NB4 (cell line): ENCODE measurements at regions not wholly inside any gene's neighbourhood (a gene's known extent, or its start where the extent isn't known, plus 50 kb on each side); places are given as distances from the start of the nearest gene placed in this dataset.

Experiments used
- DNase-seq: peaks from one replicate; pipeline ENCODE4 v3.0.0; 2010; ENCODE audit warnings: low read depth
- H3K4me3 ChIP-seq: one replicate; pipeline ENCODE4 v1.5.1; 2011; ENCODE audit warnings: mild to moderate bottlenecking, low read depth, low read length, moderate library complexity
- MYC ChIP-seq: IDR thresholded peaks from 2 replicates; pipeline ENCODE4 v1.6.1; 2011; ENCODE audit warnings: low read depth, low read length
- POLR2A ChIP-seq: IDR thresholded peaks from 2 replicates; pipeline ENCODE4 v1.6.1; 2011; ENCODE audit warnings: mild to moderate bottlenecking; ENCODE audit not compliant: insufficient read length; ENCODE audit errors: extremely low read depth
- TF ChIP-seq, protein P1 (sequence below): IDR thresholded peaks from one replicate; pipeline ENCODE4 v1.5.1; 2012; ENCODE audit warnings: low read depth, low read length
- TF ChIP-seq, protein P2 (sequence below): IDR thresholded peaks from 2 replicates; pipeline ENCODE4 v1.6.1; 2011; ENCODE audit warnings: low read depth, low read length

DNA sequence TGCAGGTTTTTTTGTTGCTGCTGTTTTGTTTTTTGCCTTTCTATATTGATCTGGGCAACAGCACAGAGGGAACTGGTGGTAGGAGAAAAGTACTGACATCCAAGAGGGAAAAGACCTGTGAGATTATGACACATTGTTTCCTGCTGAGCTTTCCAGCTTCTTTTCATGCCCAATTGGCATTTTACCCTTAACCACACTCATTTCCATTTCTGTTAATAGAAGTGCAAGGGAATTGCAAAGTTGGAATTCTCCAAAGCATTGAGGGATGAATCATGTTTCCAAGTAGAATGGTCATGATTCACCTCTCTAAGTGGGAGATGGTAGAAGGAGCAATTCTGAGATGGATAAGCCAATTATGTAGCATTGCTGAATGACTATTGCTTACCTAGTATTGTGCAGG is 161.5 kb downstream of the PPARGC1A start:
- no peak overlapping the region for H3K4me3 ChIP-seq
- TF ChIP-seq, protein P1, sequence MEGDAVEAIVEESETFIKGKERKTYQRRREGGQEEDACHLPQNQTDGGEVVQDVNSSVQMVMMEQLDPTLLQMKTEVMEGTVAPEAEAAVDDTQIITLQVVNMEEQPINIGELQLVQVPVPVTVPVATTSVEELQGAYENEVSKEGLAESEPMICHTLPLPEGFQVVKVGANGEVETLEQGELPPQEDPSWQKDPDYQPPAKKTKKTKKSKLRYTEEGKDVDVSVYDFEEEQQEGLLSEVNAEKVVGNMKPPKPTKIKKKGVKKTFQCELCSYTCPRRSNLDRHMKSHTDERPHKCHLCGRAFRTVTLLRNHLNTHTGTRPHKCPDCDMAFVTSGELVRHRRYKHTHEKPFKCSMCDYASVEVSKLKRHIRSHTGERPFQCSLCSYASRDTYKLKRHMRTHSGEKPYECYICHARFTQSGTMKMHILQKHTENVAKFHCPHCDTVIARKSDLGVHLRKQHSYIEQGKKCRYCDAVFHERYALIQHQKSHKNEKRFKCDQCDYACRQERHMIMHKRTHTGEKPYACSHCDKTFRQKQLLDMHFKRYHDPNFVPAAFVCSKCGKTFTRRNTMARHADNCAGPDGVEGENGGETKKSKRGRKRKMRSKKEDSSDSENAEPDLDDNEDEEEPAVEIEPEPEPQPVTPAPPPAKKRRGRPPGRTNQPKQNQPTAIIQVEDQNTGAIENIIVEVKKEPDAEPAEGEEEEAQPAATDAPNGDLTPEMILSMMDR = no peak
- TF ChIP-seq, protein P2, sequence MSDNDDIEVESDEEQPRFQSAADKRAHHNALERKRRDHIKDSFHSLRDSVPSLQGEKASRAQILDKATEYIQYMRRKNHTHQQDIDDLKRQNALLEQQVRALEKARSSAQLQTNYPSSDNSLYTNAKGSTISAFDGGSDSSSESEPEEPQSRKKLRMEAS = no peak
- DNase-seq = no peak

DNA sequence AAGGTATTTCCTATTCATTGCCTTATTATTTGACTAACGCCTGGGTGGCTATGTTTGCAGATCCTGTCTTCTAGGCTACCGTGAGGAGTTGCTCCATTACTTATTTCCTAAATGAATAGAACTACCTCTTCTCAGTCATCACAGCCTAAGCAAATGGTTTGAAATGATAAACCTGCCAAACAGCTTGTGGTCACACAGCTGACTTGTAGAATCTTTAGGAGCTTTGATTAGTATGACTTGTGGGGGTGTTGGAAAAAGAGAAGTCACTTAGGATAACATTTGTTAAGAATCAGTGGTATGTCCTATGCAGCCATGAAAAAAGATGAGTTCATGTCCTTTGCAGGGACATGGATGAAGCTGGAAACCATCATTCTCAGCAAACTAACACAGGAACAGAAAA is 169.3 kb downstream of the PPARGC1A start:
- TF ChIP-seq, protein P2 = no peak
- TF ChIP-seq POLR2A (no peak), MYC (no peak)
- TF ChIP-seq, protein P1 = no peak
- H3K4me3 ChIP-seq = no peak overlapping the region
- no peak for DNase-seq

DNA sequence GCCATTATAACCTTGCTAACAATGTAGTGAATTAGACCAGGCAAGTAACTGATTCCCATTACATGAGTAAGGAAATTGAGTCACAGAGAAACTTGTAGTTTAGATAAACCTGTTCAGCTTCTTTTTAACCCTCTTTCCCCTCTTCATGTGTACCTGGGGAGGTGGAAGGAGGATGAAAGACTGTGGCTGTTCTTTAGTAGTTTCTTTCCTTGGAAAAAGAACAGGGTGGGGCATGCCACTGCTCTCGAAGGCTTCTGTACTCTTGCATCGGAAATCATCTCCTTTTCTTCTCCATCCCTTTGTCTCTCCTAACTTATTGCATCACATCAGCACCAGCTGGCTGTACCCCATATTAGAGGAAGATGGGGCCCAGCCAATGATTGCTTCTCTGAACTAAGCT is 171.4 kb downstream of the PPARGC1A start:
- no peak for TF ChIP-seq POLR2A
- TF ChIP-seq, protein P1 = no peak
- no peak for TF ChIP-seq MYC
- TF ChIP-seq, protein P2 = no peak
- no peak for DNase-seq
- no peak overlapping the region for H3K4me3 ChIP-seq

DNA sequence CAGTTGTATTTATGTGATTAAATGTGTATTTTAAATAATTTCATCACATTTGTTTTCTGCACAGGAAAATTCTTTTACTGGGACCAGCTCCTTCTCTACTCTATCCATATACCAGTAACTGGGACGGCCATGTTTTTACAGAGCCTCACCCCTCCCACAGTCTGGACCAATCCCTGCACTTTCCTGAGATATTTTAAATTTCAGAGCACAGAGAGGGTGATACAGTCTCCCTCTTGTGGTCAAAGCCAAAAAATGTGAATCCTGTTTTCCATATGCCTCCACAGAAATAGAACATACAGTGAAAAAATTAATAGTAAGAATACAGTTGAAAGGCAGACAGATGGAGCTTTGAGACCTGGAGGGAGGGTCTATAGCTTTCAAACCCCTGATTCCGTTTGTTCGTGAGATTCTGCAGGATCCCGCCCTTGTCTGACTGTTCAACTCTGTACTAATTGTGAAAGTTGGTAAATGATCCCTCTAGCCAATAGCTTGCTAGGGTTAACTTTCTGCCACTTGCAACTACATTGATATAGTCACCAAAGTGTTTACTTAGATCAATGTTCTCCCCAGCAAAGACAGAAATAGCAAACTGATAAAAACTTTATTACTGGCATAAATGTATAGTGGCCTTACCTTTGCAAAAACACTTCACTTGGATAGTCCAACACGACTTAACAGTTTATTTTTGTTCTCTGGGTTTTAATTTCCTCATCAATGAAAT is 172.2 kb downstream of the PPARGC1A start:
- DNase-seq = peak; percentile 41
- no peak for TF ChIP-seq POLR2A
- TF ChIP-seq, protein P1 = peak; percentile 49
- H3K4me3 ChIP-seq = no peak overlapping the region

DNA sequence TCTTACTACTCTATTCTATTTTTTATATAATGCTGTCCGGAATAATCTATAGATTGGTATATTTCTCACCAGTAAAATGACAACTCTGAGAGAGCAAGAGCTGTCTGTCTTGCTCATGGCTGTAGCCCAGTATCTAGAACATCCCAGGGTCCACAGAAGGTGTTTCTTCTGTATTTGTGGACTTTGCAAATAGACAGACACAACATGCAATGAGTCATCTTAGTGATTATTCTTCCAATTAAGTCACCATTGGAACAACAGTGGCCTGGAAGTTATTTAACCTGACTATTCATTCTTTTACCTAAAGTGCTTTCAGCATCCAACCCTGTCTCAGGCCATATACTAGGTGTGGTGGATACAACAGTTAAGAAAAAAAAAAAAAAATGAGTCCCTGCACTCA is 179.5 kb downstream of the PPARGC1A start:
- no peak for DNase-seq
- H3K4me3 ChIP-seq = no peak overlapping the region
- TF ChIP-seq, protein P1 = no peak
- TF ChIP-seq MYC = no peak
- TF ChIP-seq, protein P2 = no peak
- no peak for TF ChIP-seq POLR2A

DNA sequence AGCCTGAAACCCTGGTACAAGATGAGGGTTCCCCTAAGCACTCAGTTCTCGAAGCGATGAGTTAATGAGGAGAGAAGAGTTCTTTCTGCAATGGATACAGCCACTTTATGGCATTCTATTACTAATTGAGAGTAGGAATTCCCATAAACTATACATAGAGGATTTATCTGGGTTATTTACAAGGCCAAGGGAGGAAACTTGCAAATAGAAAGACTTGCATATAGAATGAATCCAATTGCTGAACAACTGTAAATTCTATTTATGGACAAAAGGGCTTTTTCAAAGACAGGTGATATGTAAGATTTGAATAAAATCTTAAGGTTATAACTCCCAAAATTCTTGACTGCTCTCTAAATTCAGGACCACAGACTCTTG is 182.2 kb downstream of the PPARGC1A start:
- no peak for DNase-seq
- TF ChIP-seq MYC (no peak), POLR2A (no peak)
- TF ChIP-seq, protein P2 = no peak
- TF ChIP-seq, protein P1 = no peak
- no peak overlapping the region for H3K4me3 ChIP-seq
